ENCODE measurements at regions not wholly inside any gene's neighbourhood (a gene's known extent, or its start where the extent isn't known, plus 50 kb on each side); places are given as distances from the start of the nearest gene placed in this dataset.

- DNase-seq (ENCODE audit: low read depth), result no peak
Observed at GRCh38 chr16:65790768-65791167, 575.7 kb upstream of the CDH5 start.

GRCh38 chr16:65789161-65789945 lies 577.1 kb upstream of the CDH5 start:
- DNase-seq (ENCODE audit: low read depth), result no peak

- no peak for DNase-seq (ENCODE audit: low read depth)
Observed at GRCh38 chr16:65788434-65789140, 577.9 kb upstream of the CDH5 start.

DNA sequence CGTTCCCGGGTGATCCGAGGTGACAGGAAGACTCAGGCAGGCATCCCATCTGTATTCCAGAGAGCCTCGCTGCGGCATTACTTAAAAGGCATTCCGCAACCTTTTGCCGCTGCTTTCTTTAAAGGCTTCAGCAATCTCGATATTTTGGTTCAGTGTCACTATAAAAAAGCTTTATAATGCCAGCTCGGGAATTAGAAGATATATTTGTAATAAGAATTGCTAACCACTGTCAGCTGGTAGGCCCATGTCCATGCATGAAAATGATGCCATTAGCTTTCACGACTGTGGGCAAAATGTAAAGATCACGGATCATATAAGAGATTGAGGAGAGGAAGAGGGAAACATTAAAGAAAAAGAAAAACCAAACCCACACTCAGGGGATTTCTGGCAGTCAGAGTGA lies 578.6 kb upstream of the CDH5 start:
- no peak for DNase-seq (ENCODE audit: low read depth)

DNA sequence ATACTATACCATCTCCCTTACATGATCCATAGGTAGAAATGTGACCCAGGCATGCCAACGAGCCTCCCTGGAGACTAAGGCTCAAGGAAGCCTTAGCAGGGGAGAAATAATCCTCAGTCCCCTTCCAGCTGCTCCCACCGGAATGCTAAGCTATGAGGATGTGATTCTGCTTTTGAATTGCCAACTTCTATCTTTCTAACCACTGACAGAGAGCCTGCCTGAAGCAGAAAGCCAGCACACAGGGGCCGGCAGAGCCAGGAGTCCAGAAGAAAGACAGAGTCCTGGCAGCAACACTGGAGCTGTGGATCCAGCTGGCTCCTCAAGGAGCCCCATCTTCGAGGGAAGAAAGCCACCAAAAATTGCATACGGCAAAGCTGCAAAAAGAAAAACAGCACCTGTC lies 579.6 kb upstream of the CDH5 start:
- DNase-seq (ENCODE audit: low read depth), result no peak

GRCh38 chr16:65783709-65784474 lies 582.6 kb upstream of the CDH5 start:
- DNase-seq (ENCODE audit: low read depth), result no peak

- DNase-seq (ENCODE audit: low read depth), result peak; percentile 67
Observed at GRCh38 chr16:65782611-65783600, 583.6 kb upstream of the CDH5 start.

- DNase-seq (ENCODE audit: low read depth), result no peak
Observed at GRCh38 chr16:65781855-65782254, 584.6 kb upstream of the CDH5 start.

GRCh38 chr16:65781363-65781762 lies 585.1 kb upstream of the CDH5 start:
- no peak for DNase-seq (ENCODE audit: low read depth)

GRCh38 chr16:65779201-65779600 lies 587.3 kb upstream of the CDH5 start:
- no peak for DNase-seq (ENCODE audit: low read depth)

GRCh38 chr16:65776639-65777183 lies 589.8 kb upstream of the CDH5 start:
- no peak for DNase-seq (ENCODE audit: low read depth)

GRCh38 chr16:65775829-65776228 lies 590.7 kb upstream of the CDH5 start:
- no peak for DNase-seq (ENCODE audit: low read depth)

DNA sequence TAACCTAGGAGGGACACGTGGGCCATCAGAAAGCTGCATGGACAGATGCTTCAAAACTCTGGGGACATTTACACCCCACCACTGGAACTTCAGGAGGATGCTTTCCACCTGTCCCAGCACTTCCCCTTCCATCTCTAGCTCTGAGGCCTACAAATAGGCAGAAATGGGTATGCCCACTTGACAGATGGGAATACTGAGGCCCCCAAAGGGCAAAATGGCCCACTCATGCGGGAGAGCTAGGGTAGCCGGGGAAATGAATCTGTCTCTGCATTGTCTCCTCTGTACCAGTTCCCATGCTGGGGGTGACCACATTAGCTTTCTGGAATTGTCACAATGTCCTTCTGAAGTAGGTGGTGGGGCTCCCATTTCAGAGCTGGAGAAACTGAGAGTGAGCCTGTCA lies 592.1 kb upstream of the CDH5 start:
- DNase-seq (ENCODE audit: low read depth), result no peak

GRCh38 chr16:65773301-65773874 lies 593.1 kb upstream of the CDH5 start:
- DNase-seq (ENCODE audit: low read depth), result no peak

- DNase-seq (ENCODE audit: low read depth), result no peak
Observed at GRCh38 chr16:65772134-65772732, 594.3 kb upstream of the CDH5 start.

DNA sequence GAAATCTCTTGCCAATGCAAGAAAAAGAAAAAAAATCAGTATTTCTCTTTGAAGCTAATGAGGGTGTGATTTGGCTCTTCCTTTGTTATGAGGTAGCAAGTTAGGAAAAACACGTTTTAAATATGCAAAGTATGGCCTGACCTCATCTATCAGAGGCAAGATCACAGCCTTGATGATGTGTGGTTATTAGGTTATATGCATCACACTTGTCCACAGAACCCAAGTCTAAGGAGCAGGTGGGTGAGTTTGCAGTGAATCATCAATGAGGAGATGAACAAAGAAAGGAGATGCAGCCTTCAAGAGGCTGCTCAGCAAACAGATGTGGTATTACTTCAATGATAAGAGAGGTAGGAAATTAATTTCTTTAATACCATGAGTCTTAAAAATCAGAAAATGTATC lies 594.8 kb upstream of the CDH5 start:
- no peak for DNase-seq (ENCODE audit: low read depth)

DNA sequence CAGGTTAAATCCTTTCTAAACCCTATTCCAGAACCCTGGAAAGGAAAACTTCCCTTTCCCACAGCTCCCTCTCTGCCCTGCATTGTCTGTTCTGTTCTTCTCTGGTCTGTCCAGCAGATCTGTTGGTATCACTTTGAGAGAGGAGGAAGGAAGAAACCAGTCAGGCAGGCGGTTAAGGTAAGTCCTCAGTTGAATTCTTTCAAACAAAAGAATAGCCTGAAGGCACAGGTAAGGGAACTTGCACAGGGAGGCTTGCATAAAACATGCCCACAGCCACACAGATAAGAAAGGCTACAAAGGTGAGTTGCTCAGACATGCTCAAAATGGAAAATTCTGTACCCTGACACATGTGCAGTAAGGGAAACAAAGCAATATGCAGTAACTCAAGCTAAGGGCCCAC lies 595.7 kb upstream of the CDH5 start:
- no peak for DNase-seq (ENCODE audit: low read depth)

GRCh38 chr16:65769776-65770438 lies 596.6 kb upstream of the CDH5 start:
- no peak for DNase-seq (ENCODE audit: low read depth)

DNA sequence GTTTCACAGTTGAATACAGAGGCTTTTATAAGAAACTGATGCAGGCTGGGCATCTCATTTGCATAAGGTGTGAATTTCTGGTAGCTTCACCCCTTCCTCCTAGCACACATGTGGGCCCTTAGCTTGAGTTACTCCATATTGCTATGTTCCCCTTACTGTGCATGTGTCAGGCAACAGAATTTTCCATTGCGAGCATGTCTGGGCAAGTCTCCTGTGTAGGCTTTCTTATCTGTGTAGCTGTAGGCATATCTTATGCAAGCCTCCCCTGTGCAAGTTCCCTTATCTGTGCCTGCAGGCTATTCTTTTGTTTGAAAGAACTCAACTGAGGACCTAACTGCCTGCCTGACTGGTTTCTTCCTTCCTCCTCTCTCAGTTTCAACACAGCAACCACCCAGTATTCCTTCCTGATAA lies 597.4 kb upstream of the CDH5 start:
- DNase-seq (ENCODE audit: low read depth), result no peak

DNA sequence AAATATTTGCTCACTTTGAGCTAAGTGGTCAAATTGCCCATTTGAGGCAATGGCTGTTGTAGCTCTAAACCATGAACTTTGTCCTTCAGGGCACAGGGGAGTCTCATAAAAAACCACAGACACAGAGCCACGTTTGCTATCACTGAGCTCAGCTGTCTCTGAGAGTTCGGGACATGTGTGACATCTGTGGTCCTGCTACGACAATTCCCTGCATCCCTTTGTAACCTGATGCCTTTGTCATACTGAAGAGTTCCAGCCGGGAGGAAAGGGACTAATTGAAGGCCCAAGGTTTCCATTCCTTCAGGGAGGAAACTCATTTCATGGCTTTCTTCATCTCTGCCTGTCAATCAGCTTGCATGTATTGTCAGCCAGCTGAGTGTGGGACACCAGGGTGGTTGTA lies 599.4 kb upstream of the CDH5 start:
- no peak for DNase-seq (ENCODE audit: low read depth)
